ENCODE measurements at regions not wholly inside any gene's neighbourhood (a gene's known extent, or its start where the extent isn't known, plus 50 kb on each side); places are given as distances from the start of the nearest gene placed in this dataset.

DNA sequence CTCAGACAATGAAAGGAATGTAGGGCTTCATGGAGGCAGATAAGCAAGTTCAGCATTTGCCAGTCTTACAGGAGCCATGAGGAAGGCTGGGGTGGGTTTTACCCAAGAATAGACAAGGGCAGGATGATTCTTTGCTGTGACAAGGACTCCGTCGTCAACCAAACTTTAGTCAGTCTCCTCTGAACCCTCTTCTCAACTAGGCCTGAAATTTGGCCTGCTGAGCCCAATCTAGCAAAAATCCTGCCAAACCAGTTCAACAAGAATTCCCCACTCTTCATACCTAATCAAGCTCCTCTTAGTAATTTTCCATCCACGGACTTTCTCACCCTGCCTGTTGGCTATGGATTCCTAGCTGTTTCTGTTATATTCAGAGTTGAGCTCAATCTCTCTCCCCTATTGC lies 280.5 kb downstream of the TBL1XR1 start:
- Mint-ChIP-seq H3K4me1 (ENCODE audit: insufficient read depth, unreplicated experiment) (no peaks in the 10 kb centered on the region), H3K4me3 (ENCODE audit: unreplicated experiment) (no peak overlapping the region), H3K27ac (ENCODE audit: low read depth, unreplicated experiment) (no peak overlapping the region), H3K27me3 (ENCODE audit: insufficient read depth, unreplicated experiment) (no peaks in the 10 kb centered on the region), H3K36me3 (ENCODE audit: insufficient read depth, unreplicated experiment) (no peaks in the 10 kb centered on the region), H3K9me3 (ENCODE audit: unreplicated experiment) (no peaks in the 10 kb centered on the region)
- TF ChIP-seq, protein P1, sequence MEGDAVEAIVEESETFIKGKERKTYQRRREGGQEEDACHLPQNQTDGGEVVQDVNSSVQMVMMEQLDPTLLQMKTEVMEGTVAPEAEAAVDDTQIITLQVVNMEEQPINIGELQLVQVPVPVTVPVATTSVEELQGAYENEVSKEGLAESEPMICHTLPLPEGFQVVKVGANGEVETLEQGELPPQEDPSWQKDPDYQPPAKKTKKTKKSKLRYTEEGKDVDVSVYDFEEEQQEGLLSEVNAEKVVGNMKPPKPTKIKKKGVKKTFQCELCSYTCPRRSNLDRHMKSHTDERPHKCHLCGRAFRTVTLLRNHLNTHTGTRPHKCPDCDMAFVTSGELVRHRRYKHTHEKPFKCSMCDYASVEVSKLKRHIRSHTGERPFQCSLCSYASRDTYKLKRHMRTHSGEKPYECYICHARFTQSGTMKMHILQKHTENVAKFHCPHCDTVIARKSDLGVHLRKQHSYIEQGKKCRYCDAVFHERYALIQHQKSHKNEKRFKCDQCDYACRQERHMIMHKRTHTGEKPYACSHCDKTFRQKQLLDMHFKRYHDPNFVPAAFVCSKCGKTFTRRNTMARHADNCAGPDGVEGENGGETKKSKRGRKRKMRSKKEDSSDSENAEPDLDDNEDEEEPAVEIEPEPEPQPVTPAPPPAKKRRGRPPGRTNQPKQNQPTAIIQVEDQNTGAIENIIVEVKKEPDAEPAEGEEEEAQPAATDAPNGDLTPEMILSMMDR (IDR thresholded peaks at IDR 0.05; ENCODE audit: unreplicated experiment), result no peak
- POLR2A ChIA-PET, result no interaction called here
- no TSS peak for BruUV-seq (replicated peaks)
- intact Hi-C loops (cut with micrococcal nuclease), result no loop called here
- DNase-seq (ENCODE audit: unreplicated experiment), result no peak
- CTCF ChIA-PET, result interaction anchor here (0.6 kb wide), 1 partner anchor 57 kb away, joined by 3 read pairs; no protein-coding TSS in a partner anchor

DNA sequence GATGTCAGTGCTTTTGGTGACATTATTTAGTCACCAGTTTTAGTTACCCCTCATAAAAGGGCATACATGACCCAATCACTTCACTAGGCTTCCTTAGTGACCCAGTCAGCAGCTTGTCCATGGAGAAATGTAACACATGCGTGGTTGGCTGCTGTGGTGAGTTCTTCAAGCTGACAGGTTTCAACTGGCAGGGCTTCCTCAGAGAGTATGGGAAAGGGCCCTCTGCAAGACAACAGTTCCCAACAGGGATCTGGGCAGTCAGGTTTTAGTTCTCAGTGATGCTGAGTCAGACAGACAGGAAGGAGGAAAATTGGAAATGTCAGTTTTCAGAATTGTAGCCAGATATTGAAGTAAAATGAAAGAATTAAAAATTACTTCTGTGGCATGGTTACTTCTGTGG lies 282.5 kb downstream of the TBL1XR1 start:
- DNase-seq (ENCODE audit: unreplicated experiment), result no peak
- POLR2A ChIA-PET, result no interaction called here
- no peaks in the 10 kb centered on the region for H3K9me3 Mint-ChIP-seq (ENCODE audit: unreplicated experiment)
- no peaks in the 10 kb centered on the region for H3K4me1 Mint-ChIP-seq (ENCODE audit: insufficient read depth, unreplicated experiment)
- CTCF ChIA-PET, result no interaction called here
- TF ChIP-seq, protein P1 (IDR thresholded peaks at IDR 0.05; ENCODE audit: unreplicated experiment), result no peak
- intact Hi-C loops (cut with micrococcal nuclease), result no loop called here
- no peaks in the 10 kb centered on the region for H3K36me3 Mint-ChIP-seq (ENCODE audit: insufficient read depth, unreplicated experiment)
- no peak overlapping the region for H3K27ac Mint-ChIP-seq (ENCODE audit: low read depth, unreplicated experiment)
- no peaks in the 10 kb centered on the region for H3K27me3 Mint-ChIP-seq (ENCODE audit: insufficient read depth, unreplicated experiment)
- BruUV-seq (replicated peaks), result no TSS peak
- no peak overlapping the region for H3K4me3 Mint-ChIP-seq (ENCODE audit: unreplicated experiment)

DNA sequence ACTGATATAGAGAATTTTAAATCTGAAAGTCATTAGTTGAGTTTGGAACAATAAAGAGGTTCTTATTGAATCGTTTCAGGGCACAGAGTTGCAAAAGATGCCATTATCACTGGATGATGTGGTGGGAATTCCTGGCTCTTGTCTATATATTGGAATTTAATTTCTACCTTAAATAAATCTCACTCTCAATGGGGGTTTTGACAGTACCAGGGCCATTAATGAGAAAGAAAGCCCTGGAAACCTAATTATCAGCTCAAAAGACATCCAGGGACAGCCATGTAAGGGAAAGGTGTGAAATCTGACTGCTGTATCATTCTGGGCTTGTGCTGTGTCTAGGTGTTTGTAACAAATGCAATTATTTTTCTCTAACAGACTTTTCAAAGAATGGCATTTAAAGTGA lies 285.7 kb downstream of the TBL1XR1 start:
- Mint-ChIP-seq H3K4me3 (ENCODE audit: unreplicated experiment) (no peak overlapping the region), H3K27ac (ENCODE audit: low read depth, unreplicated experiment) (no peak overlapping the region), H3K27me3 (ENCODE audit: insufficient read depth, unreplicated experiment) (no peaks in the 10 kb centered on the region), H3K9me3 (ENCODE audit: unreplicated experiment) (no peaks in the 10 kb centered on the region), H3K36me3 (ENCODE audit: insufficient read depth, unreplicated experiment) (no peaks in the 10 kb centered on the region), H3K4me1 (ENCODE audit: insufficient read depth, unreplicated experiment) (no peaks in the 10 kb centered on the region)
- POLR2A ChIA-PET, result no interaction called here
- no peak for DNase-seq (ENCODE audit: unreplicated experiment)
- intact Hi-C loops (cut with micrococcal nuclease), result no loop called here
- TF ChIP-seq, protein P1 (IDR thresholded peaks at IDR 0.05; ENCODE audit: unreplicated experiment), result no peak
- CTCF ChIA-PET, result no interaction called here
- BruUV-seq (replicated peaks), result no TSS peak

DNA sequence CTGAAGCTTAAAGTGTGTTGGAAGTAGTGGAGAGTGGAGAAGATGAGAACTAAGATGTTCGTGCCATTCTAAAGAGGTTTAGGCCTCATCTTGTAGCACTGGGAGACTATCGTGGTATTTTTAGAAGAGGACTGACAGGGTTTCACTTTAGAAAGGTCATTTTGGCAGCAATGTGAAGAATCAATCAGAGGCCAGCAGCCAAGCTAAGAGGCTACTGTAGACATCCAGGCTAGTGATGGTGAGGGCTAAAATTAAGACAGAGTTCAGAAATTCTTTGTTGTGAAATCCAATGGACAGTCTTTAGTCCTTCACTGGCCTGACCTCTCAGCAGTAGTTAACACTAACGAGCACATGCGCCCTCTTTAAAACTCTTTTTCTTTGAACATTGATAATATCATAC lies 288.2 kb downstream of the TBL1XR1 start:
- Mint-ChIP-seq H3K4me1 (ENCODE audit: insufficient read depth, unreplicated experiment) (no peaks in the 10 kb centered on the region), H3K27ac (ENCODE audit: low read depth, unreplicated experiment) (no peak overlapping the region), H3K4me3 (ENCODE audit: unreplicated experiment) (no peak overlapping the region), H3K9me3 (ENCODE audit: unreplicated experiment) (no peaks in the 10 kb centered on the region), H3K36me3 (ENCODE audit: insufficient read depth, unreplicated experiment) (no peaks in the 10 kb centered on the region), H3K27me3 (ENCODE audit: insufficient read depth, unreplicated experiment) (no peaks in the 10 kb centered on the region)
- TF ChIP-seq, protein P1 (IDR thresholded peaks at IDR 0.05; ENCODE audit: unreplicated experiment), result no peak
- ChIA-PET CTCF (no interaction called here), POLR2A (interaction anchor here (0.7 kb wide), 1 partner anchor 38 kb away, joined by 3 read pairs; no protein-coding TSS in a partner anchor)
- BruUV-seq (replicated peaks), result no TSS peak
- intact Hi-C loops (cut with micrococcal nuclease), result no loop called here
- DNase-seq (ENCODE audit: unreplicated experiment), result no peak

Measured in MCF 10A (cell line).